ENCODE measurements at regions not wholly inside any gene's neighbourhood (a gene's known extent, or its start where the extent isn't known, plus 50 kb on each side); places are given as distances from the start of the nearest gene placed in this dataset.

DNA sequence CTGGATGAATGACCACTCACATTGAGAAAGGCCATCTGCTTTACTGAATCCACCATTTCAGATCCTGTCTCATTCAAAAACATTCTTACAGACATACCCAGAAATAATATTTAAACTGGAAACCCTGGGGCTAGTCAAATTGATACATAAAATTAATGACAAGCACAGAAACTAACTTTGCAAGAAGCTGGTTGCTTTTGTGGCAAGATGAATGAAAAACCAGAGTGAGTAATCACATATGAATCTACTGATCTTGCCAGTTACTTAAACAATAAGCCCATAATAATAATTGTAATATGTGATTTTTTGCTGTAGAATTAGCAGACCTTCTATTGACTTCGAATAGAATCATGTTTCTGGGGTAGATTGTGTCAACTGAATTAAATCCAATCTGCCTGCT lies 235.1 kb downstream of the PPARGC1A start:
- DNase-seq = no peak

DNA sequence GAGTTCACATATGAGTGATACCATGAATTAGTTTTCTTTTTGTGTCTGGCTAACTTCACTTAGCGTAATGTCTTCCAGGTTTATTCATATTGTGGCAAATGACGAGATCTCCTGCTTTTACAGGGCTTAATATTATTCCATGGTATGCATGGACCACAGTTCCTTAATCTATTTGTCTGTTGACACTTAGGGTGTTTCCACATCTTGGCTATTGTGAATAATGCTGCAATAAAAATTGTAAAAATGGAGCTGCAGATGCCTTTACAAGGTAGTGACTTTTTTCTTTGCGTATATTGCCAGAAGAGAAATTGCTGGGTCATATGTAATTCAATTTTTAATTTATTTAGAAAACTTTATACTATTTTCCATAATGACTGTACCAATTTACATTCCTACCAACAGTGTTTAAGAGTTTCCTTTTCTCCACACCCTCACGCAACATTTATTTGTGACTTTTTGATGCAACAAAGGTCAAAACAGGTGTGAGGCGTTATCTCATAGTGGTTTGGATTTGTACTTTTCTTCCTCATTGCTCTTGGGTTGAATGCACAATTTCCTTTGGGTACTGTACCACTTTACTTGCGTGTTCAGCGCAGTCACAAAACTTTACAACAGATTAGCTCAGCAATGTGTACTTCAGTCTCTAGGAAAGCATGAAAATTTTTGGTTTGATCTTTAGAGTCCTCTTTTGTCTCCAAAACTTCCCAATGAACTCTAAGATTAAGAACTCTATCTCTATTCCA lies 240.8 kb downstream of the PPARGC1A start:
- DNase-seq = no peak

DNA sequence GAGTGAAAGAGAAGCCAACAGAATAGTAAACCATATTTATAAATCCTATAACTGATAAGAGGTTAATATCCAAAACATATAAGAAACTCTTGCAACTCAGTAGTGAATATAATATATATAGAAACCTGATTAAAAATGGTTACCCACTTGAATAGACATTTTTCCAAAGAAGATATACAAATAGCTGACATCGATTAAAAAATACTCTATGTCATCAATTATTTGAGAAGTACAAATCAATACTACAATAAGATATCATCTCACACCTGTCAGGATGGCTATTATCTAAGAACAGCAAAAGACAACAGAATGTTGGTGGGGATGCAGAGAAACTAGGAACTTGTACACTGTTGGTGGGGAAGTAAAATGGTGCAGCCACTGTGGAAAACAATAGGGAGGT lies 254.4 kb downstream of the PPARGC1A start:
- DNase-seq = no peak

DNA sequence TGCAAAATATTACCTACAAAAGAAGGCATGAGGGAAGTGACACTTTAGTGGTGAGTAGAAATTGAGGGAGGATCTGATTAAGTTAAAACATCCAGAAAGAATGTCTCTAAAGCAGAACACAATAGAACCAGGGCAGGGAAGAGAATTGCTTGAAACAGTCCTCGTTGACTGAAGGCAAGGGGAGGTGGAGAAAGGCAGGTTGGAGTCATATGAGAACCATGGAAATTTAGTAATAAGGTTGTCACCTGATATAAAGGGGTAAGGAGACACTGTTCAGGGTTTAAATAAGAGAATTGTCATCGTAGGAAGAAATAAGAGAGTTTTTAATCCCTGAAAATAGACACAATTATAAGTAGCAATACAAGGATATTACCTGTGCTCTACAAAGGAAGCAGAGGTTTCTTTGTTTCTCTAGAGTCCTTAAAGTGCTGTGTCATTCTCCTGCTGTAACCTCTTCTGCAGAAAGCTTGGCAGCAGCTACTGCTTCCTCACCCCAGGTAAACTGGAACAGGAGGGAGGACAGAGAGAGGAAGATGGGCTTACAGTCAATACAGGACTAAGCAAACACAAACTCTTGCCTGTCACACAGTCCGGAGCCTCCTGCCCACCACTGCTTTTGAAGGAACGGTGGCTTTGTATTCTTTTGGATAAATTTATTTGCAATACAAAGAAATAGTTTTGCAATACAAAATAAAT lies 258.4 kb downstream of the PPARGC1A start:
- no peak for DNase-seq

DNA sequence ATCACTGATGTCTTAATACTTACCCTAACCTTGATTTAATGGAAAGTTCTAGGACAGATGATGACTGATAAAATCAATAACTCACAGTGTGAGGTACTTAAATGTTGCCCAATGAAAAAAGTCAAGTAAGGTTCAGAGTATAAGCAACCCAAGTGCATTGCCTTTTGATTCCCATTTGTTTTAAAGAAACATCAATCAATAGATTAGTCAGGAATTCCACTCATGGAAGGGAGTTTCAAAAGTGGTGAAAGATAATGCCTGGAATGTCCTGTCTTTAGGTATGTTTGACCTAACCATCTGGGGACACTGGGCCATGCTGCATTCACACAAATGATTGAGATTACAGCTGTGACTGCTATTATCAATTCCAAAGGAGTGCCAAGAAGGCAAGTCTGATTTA lies 259.7 kb downstream of the PPARGC1A start:
- no peak for DNase-seq

DNA sequence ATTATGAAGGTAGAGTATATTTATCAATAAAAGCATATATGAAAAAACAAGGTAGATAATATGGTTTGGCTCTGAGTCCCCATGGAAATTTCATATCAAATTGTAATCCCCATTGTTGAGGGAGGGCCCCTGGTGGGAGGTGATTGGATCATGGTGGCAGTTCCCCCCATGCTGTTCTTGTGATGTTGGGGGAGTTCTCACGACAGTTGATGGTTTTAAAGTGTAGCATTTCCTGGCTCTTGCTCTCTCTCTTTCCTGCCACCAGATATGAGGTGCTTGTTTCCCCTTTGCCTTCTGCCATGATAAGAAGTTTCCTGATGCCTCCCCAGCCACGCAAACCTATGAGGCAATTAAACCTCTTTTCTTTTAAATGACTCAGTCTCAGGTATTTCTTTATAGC lies 260.4 kb downstream of the PPARGC1A start:
- DNase-seq = no peak

DNA sequence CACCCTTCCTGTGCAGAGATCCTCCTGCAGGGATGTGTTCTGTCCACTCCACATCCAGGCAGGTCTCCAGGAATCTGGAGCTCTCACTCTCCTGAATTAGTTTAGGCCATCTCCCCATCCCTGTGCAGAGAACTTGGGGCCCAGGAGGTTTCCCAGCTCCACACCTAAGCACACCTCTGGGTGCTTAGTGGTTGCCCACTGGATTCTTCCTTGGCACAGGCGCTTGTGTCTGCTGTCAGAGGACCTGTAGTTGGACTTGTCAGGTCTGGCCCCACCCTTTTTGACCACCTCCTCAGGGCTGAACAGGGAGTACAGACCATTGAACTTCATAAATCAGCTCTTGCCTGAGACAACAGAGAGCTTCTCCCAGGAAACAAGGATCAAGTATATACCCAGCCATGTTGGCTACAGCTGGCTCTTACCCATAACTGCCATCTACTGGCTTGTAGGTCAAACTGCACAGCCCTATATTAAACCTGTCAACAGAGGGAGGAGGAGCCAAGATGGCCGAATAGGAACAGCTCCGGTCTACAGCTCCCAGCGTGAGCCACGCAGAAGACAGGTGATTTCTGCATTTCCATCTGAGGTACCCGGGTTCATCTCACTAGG lies 275.5 kb downstream of the PPARGC1A start:
- no peak for DNase-seq

DNA sequence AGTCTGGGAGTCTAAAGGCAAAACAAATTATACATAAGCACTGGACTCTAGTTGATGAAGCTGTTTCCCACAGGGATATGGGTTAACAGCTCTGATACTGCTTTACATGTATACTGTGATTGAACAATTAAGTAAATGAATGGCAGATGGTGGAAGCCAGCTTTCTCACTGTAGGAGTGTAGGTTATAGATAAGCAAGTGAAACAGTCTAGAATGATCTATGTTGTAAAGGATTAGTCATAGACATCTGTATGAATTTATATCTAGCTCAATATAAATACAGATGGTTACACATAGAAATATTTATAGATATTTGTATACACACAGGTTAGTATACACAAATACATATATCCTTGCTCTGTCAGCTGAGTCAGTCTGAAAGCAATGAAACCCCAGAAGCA lies 276.1 kb downstream of the PPARGC1A start:
- no peak for DNase-seq

DNA sequence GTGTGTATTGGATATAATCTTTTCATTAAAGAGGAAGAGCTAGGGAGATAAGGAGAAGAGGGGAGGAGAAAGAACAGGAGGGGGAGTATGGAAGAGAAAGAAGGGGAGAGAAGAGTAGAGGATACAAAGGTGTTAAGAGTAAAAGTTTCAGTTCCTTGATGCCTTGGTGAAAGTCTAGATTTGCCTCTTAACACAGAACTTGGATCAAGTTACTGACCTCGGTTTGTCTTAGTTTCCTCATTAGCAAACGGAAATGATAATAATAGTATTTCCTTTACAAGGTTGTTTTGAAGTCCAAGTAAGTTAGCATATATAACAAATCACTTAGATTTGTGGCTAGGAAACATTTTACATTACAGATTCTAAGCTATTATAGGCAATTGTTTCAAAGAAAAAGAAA lies 287.1 kb downstream of the PPARGC1A start:
- DNase-seq = no peak

DNA sequence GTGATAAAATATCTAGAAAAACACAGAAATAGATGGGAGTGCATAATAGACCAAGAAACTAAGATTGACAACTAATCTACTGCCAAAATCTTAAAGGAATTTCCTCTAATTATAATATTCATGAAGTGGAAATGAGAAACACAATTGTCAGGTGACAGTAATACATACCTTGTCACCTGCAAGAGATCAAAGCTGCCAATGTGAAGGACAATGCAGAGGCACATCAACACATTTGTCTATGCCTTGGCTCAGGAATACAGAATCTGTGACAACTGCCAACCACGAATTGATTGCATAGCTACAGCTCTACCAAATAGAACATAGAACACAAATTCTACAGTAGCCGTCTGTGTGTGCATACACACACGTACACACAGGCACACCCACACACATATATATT lies 295.7 kb downstream of the PPARGC1A start:
- no peak for DNase-seq

DNA sequence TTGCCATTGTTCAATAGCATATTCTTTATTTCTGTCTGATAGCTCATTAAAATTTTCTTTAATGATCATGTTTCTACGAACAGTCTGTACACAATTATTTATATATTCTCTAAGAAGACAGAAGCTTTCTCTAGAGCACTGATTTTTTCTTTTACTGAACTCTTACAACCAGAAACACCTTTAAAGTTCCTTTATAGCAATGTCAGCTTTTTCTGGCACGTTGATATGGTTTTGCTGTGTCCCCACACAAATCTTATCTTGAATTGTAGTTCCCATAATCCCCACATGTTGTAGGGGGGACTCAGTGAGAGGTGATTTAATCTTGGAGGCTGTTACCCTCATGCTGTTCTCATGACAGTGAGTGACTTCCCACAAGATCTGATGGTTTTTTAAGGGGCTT lies 299.4 kb downstream of the PPARGC1A start:
- DNase-seq = no peak

DNA sequence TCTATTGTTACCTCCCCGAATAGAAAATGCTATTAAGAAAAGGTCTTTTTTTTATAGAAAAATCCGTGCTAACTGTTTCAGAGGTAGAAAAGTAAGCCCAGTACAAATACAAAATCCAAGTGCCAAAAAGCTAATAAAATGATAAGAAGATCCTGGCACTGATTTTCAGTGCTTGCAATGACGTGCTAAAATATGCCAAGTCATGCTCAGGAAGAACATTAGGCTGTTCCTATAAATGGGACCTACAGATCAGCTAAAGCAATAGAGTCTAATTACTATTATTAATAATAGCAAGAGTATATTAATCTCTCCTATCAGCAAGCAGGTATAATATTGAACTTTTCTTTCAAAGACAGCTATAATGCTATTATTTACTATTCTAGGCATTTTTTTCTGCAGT lies 305.8 kb downstream of the PPARGC1A start:
- no peak for DNase-seq

DNA sequence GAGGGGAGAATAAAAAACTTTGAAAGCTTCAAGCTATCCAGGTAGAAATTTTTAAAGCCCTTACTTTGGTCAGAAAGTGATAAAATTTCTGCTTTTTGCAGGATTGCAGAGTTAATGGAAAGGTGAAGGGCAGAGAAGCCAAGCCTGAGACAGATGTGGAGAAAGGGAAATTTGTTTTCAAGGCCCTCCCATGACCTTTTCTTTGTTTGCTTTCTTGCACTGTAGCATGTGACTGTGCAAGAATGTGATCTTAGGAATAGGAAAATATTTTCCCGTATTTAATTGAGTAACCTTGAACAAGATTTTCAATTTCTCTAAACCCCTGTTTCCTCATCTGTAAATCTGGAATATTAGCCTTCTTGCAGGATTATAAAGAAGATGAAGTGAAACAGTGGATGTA lies 307.2 kb downstream of the PPARGC1A start:
- DNase-seq = no peak

DNA sequence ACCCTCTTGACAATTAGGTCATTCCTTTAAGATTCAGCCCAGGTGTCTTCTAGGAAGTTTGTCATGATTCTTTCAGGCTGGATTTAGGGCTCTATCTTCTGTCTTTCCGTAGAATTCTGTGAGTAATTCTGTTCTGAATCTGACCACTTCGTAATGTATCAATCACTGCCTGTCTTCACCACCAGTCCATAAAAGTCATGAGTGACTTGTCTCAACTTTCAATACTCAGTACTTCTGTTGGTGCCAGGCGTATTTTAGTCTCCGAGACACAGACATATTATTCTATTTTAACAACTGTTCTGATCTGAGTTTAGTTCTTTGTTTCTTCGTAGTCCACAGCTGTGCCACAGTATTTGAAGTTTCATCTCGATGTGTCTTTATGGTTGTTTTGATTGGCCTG lies 310.7 kb downstream of the PPARGC1A start:
- no peak for DNase-seq

DNA sequence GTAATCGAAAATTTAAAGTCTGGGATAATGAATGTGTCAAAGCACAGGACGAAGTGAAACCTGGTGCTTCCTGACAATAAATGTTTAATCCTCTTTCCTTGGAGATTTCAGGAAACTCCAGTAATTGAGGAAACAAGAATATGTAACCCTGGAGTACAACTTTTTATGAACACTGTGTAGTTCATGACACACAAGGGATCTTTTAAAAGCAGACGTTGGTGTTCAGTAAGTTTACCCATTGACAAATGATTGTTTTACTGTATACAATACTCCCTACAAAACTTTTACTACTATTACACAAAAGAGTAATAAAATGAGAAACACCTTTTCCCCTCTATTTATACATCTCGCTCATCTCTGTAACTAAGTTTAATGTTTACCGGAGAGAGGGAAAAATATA lies 312.4 kb downstream of the PPARGC1A start:
- DNase-seq = no peak

DNA sequence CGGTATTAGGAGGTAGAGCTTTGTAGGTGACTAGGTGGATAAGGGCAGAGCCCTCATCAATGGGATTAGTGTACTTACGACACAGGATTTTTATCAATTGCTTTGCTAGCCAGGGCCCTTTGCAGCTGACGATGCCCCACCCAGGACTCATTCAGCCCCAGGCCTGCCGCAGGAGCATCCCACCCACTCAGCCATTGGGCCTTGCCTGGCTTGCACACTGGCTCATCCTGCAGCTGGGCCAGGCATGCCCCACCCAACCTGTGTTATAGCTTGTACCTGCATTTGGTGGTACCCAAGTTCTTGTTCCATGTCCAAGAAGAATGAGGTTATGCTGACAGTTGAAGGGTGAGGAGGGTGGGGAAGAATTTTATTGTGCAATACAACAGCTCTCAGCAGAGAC lies 317.5 kb downstream of the PPARGC1A start:
- no peak for DNase-seq

DNA sequence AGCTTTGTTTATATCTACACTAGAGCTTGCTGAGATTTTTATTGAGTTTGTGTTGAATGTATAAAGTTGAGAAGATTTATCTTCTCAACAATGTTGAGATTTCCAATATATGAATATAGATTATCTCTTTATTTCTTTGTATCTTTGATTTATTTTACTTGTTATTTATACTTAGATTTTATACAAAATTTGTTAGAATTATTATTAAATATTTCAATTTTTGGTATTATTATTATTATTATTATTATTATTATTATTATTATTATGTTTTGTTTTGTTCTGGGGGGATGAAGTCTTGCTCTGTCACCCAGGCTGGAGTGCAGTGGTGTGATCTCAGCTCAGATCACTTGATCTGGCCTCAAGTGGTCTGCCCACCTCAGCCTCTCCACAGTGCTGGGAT lies 322.5 kb downstream of the PPARGC1A start:
- no peak for DNase-seq

DNA sequence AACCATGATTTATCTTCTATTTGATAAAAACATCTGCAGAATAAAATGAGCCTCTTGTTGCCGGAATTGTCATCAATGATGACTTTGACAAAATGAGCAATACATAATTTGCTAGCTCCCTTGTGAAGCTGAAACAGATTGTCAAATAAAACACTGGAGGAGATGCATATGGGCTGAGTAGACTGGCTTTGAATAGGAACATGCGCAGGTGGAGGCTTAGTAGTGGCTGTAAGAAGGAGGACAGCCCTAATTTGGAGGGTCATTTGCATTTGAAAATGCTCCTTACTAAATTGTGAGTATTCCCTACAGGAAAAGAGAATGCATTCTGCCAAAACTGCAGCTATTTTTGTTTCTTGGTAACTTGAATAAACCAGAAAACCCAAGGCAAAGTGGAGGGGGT lies 329.1 kb downstream of the PPARGC1A start:
- DNase-seq = no peak

DNA sequence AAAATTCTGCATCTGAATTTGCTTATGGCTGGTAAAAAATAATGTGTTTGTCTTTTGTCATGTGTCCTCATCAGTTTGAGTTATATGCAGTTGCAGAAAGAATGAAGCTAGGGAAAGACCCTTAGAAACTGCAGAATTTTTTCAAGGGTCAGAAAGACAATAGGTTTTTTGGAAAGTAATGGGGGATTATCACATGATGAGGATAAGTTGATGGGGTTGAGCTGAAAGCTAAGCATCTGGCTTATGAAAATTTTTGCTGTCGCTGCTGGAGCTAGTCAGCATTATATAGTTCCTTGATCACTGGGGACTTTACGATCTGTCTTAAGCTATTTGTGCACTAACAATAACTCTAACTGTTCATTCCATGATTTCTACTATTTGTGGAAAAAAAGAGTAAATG lies 331.7 kb downstream of the PPARGC1A start:
- DNase-seq = no peak

DNA sequence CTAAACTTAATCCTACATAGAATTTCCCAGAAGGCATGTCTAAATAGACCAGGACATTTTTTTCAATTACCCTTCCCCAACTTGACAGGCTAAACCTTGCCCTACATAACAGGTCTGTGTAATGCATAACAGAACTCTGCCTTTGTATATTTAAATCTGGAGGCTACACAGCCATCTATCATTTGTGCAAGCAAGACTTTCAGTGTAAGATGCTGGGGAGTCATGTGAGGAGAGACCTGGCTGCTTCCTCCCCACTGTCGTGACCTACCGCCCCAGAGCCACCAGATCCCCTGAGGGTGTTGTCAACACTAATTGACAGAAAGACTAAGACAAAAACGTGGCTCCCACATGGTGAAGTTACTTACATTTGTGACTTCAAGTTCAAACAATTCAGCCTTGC lies 342.2 kb downstream of the PPARGC1A start:
- DNase-seq = no peak

DNA sequence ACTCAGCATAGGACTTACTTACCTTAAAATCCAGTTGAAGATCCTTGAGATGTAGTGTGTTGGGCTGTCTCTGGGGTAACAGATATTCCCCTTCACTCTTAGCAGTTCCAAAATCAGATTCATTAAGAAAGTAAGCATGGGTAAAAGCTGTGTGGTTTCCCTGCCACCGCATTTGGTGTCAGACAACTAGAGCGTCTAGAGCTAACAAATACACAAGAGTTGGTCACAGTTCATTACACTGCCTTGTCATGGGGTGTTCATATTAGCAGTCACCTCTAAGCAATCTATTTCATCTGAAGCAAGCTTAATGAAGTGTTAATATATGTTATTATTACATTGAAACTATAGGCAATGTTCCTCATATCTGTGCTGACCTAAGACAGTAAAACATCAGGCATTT lies 342.8 kb downstream of the PPARGC1A start:
- DNase-seq = no peak

DNA sequence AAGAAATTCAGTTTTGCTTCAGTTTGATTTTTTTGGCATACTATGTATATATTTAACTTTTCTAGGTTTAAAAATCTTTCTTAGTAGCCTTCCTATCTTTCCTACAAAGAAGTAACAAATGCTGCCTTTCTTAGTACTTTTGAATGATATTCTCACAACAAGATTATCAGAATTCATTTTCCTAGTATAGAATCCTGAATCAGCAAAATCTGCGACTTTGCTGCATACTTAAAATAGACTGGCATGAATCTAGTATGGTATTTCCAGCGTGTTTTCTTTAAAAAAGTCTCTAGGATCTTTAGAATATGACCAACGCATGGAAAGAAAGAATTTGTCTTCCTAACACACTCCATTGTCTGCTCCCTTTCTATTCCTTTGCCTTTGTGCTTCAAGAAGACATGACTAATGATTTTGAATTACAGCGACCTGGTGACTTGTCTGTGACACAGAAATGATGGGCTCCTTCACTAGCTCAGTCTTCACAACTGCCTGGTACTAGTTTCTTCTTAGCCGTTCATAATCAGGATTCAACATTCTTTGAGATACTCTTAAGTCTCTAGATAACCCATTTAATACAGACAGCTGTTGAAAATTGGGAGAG lies 349.8 kb downstream of the PPARGC1A start:
- no peak for DNase-seq

DNA sequence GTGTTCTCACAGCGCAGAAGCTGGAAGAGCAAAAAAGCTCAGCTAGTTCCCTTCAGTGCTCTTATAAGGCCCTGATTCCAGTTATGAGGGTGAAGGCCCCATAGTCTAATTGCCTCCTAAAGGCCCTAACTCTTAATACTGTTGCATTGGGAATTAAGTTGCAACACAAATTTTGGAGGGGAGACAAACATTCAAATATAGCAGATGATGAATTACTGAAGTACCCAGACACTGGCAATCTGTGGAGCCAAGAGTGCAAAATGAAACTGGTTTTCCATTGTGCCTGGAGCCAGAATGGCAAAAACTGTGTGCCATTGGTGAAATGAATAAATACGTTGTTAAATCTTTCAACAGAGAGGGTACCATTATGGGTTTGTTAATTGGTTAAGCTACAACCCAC lies 356.0 kb downstream of the PPARGC1A start:
- no peak for DNase-seq

DNA sequence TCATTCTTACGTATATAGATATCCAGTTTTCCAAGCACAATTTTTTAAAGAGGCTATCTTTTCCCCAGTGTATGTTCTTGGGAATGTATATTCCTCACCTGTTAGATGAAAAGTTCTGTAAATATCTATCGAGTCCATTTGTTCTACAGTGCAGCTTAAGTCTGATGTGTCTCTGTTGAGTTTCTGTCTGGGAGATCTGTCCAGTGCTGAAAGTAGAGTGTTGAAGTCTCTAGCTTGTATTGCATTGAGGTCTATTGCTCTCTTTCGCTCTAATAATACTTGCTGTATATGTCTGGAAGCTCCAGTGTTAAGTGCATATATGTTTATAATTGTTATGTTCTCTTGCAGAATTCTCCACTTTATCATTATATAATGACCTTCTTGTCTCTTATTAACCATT lies 373.1 kb downstream of the PPARGC1A start:
- DNase-seq = no peak

All from NCI-H1436 treated with DMSO at 0.1 percent for 48 hours (cell line).